GM13976 (cell line): ENCODE measurements at regions not wholly inside any gene's neighbourhood (a gene's known extent, or its start where the extent isn't known, plus 50 kb on each side); places are given as distances from the start of the nearest gene placed in this dataset.

Experiments used
- DNase-seq: peaks from one replicate; pipeline ENCODE4 v3.0.0; 2012; ENCODE audit warnings: low spot score
- in situ Hi-C: fragments of 300-500 bp; cut with MboI; formaldehyde crosslinking; loops from one replicate; pipeline ENCODE4 v1.12.0; 2022; ENCODE audit warnings: low sequenced_read_pairs, mixed read lengths, inconsistent platforms; ENCODE audit not compliant: unreplicated experiment
- TF ChIP-seq, protein P1 (sequence below): IDR thresholded peaks from 2 replicates; pipeline ENCODE4 v1.5.1; 2012; ENCODE audit warnings: borderline replicate concordance, mild to moderate bottlenecking; ENCODE audit not compliant: insufficient read depth; ENCODE audit errors: extremely low read depth, missing control alignments, control extremely low read depth

DNA sequence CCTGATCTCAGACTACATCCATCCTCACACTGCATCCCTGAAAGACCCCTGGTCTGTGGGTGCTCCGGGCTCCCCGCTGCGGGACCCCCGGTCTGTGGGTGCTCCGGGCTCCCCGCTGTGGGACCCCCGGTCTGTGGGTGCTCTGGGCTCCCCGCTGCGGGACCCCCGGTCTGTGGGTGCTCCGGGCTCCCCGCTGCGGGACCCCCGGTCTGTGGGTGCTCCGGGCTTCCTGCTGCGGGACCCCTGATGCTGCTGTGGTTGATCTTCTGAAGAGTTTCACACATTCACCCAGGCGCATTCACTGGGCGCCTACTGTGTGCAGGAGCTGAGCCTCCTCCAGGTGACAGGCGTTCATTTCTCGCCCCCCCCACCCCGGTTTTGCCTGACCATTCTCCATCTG lies 162.7 kb upstream of the SALL3 start:
- no peak for DNase-seq
- TF ChIP-seq, protein P1, sequence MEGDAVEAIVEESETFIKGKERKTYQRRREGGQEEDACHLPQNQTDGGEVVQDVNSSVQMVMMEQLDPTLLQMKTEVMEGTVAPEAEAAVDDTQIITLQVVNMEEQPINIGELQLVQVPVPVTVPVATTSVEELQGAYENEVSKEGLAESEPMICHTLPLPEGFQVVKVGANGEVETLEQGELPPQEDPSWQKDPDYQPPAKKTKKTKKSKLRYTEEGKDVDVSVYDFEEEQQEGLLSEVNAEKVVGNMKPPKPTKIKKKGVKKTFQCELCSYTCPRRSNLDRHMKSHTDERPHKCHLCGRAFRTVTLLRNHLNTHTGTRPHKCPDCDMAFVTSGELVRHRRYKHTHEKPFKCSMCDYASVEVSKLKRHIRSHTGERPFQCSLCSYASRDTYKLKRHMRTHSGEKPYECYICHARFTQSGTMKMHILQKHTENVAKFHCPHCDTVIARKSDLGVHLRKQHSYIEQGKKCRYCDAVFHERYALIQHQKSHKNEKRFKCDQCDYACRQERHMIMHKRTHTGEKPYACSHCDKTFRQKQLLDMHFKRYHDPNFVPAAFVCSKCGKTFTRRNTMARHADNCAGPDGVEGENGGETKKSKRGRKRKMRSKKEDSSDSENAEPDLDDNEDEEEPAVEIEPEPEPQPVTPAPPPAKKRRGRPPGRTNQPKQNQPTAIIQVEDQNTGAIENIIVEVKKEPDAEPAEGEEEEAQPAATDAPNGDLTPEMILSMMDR, result no peak
- in situ Hi-C loops, result no loop called here

DNA sequence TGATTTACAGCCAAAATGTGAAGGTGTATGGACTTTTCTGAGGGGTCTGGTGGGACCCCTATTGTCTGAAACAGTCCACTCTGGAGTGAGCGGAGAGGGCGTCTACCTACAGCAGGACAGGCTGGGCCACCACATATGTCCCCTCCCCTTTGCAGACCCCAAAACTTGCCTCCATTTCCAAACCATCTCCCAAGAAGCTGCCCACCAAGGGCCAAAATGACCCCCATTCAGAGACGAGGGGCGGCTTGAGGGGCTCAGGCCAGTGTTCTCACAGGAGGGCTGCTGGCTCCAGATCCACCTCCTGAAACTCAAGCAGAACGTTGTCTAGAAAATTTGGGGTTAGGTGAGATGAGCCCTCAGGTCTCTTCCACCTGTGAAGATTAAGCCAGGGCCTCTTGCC lies 161.1 kb upstream of the SALL3 start:
- TF ChIP-seq, protein P1, result no peak
- DNase-seq, result no peak
- in situ Hi-C loops, result no loop called here

DNA sequence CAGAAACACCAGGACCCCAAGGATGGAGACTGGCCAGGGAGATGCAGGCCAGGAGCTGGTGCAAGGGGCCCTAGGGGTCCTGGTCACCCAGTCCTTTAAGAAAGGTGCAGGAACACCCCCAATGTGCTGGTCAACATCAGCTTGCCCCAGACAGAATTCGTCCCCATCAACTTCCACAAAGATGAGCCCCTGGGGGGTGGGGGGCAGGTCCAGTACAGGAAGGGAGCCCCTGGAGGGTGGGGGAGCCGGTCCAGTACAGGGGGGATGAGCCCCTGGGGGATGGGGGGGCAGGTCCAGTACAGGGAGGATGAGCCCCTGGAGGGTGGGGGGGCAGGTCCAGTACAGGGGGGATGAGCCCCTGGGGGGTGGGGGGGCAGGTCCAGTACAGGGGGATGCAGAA lies 160.7 kb upstream of the SALL3 start:
- DNase-seq, result no peak
- in situ Hi-C loops, result no loop called here
- TF ChIP-seq, protein P1, result no peak

DNA sequence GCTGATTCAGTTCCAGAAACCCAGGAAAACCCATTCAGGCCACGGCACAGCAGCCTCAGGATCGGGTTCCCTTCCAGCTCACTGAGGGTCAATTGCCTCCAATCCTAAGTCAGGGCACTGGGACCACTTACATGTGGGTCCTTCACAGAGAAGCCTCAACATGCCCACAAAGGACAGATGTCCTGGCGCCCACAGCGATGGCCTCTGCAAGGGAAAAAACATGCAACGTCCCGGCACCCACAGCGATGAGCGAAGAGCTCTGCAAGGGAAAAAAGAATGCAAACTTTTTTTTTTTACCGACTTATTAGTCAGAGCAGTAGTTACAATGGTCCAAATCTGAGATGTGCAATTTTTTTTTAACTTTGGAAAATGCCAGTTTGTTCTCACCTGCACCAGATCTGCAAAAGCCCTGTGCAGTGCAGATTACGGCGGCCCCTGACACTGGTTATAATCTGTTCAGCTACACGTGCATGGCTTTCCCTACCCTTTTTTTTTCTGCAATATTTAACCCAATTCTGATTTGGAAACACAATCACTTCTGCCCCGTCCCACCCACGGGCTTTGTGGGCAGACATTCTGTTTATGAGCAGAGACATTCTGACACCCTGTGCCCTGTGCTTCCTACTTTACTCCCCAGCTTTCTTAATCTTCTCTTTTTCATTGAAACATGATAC lies 159.3 kb upstream of the SALL3 start:
- in situ Hi-C loops, result no loop called here
- TF ChIP-seq, protein P1, result no peak
- DNase-seq, result no peak

DNA sequence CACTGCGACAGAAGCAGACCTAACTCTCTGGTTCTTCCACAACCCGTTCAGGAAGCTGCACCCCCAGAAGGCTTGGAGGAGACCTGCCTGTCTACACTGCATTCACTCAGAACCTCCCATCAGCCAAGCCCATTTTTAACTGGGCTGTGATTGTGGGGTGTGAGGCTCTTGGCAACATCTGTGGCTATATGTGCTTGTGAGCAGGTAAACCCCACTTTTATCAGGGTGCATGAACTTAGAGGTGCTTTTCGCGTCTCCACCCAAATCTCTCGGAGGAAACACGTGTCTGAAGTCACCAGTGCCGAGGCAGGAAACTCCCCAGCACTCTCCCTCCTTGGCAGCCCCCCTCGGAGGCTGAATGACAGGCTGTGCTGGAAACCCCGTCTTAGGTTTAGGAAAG lies 158.2 kb upstream of the SALL3 start:
- DNase-seq, result no peak
- TF ChIP-seq, protein P1, result no peak
- in situ Hi-C loops, result no loop called here

DNA sequence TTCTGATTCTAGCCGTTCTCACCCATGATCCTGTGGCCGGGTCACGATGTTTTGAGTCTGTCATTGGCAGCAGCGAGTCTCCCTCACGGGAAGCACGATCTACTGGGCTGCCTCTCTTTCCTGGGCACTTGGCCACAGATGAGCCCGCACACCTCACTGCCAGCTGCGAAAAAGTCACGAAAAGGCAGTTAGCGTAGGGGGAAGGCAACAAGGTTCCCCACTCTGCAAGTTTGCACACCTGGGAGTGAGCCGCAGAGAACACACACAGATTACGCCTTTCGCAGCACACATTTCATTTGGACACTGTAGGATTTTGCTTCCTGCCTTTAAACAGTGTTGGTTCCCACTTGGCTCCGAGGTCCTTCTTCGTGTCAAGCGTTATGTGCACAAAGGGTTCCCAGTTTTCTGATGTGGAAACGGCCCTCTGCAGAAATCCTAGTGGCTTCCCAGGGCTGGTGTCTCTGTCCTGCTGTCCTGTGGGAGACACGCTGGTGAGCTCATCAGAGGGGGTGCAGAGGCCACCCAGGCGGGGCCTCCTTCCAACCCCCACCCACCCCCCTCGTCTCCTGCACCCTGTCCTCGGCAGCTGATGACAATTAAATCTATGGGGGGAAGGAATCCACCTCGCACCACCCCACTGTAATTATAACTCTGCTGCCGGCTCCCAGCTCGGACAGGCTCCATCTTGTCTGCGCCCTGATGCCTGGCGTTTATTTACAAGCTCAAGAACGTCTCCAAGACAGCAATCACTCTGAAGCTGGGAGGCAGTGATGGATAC lies 157.3 kb upstream of the SALL3 start:
- no peak for DNase-seq
- in situ Hi-C loops, result no loop called here
- TF ChIP-seq, protein P1, result no peak
